ENCODE measurements at regions not wholly inside any gene's neighbourhood (a gene's known extent, or its start where the extent isn't known, plus 50 kb on each side); places are given as distances from the start of the nearest gene placed in this dataset.

DNA sequence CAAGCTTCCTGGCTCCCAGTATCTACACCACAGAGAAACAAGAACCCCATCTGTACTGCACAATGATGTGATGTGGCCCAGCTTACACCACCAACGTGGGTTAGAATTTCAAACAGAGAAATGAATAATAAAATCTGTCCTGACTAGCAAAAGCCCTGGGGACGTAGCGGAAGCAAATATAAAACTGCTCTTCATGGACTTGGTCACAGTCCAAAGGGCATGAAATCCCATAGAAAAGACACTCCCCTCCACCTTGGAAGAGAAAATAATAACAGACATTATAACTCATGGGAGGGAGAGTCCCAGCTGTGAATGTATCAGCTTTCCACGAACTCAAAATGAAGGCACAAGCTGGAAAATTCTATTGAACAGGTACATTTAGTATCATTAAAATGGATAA, 205.3 kb upstream of the GALNT17 start:
- TF ChIP-seq, protein P1, sequence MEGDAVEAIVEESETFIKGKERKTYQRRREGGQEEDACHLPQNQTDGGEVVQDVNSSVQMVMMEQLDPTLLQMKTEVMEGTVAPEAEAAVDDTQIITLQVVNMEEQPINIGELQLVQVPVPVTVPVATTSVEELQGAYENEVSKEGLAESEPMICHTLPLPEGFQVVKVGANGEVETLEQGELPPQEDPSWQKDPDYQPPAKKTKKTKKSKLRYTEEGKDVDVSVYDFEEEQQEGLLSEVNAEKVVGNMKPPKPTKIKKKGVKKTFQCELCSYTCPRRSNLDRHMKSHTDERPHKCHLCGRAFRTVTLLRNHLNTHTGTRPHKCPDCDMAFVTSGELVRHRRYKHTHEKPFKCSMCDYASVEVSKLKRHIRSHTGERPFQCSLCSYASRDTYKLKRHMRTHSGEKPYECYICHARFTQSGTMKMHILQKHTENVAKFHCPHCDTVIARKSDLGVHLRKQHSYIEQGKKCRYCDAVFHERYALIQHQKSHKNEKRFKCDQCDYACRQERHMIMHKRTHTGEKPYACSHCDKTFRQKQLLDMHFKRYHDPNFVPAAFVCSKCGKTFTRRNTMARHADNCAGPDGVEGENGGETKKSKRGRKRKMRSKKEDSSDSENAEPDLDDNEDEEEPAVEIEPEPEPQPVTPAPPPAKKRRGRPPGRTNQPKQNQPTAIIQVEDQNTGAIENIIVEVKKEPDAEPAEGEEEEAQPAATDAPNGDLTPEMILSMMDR (IDR thresholded peaks at IDR 0.05), result no peak
- no peak for TF ChIP-seq POLR2A (IDR thresholded peaks at IDR 0.05)
- intact Hi-C loops (cut with DNase I; ENCODE audit: low total_unique reads), result no loop called here
- no peak for DNase-seq (ENCODE audit: low spot score in 2 of 2)
- no peak overlapping the region for H3K4me3 ChIP-seq (ENCODE audit: low read depth, poor library complexity, severe bottlenecking)
- 23 to 52% methylated on average over 4 of the region's 4 CpGs for WGBS, 2 donors

DNA sequence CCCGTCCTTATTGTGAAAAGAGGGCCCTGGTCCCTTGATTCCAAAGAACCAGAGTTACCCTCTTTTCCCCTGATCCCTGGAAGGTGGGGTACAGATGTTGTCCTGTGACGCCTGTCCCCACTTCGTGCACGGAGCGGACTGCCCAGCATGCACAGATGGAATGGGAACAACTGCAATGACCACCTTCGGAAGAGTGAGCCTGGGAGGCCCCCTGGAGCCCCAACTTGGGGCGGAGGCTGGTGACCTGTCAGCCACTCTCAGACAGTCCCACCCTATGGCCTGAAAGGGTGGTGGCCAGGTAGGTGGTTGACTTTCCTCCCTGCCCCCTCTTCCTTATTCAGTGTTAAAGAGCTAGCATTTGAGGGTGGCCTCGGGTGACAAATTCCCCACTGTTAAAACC, 196.6 kb upstream of the GALNT17 start:
- WGBS, 2 donors, result 83 to 85% methylated on average over 7 to 8 of the region's 8 CpGs
- H3K4me3 ChIP-seq (ENCODE audit: low read depth, poor library complexity, severe bottlenecking), result no peak overlapping the region
- TF ChIP-seq, protein P1 (IDR thresholded peaks at IDR 0.05), result no peak
- no peak for TF ChIP-seq POLR2A (IDR thresholded peaks at IDR 0.05)
- peak in 1 of 2 donors; percentile 39 for DNase-seq (ENCODE audit: low spot score in 2 of 2)
- intact Hi-C loops (cut with DNase I; ENCODE audit: low total_unique reads), result no loop called here

DNA sequence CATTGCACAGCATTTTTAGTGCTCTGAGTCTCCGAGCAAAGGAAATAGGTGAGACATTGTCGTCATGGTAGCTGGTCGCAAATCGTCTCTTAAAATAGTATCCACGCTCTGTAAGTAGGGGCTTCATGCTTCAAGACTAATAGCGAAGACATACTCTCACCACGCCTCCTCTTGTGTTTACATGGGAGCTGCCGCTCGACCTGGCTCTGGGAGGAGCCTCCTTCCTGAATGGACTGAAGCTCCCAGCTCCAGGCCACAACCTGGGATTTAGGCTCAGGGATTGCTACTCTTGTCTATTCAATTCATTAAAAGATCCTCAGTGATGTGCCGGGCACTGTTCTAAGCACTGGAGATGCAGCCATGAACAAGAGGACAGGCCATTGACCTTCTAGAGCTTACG, 196.1 kb upstream of the GALNT17 start:
- intact Hi-C loops (cut with DNase I; ENCODE audit: low total_unique reads), result no loop called here
- no peak overlapping the region for H3K4me3 ChIP-seq (ENCODE audit: low read depth, poor library complexity, severe bottlenecking)
- peak in 1 of 2 donors; percentile 36 for DNase-seq (ENCODE audit: low spot score in 2 of 2)
- 71 to 79% methylated on average over 11 of the region's 11 CpGs for WGBS, 2 donors
- TF ChIP-seq POLR2A (IDR thresholded peaks at IDR 0.05), result no peak

DNA sequence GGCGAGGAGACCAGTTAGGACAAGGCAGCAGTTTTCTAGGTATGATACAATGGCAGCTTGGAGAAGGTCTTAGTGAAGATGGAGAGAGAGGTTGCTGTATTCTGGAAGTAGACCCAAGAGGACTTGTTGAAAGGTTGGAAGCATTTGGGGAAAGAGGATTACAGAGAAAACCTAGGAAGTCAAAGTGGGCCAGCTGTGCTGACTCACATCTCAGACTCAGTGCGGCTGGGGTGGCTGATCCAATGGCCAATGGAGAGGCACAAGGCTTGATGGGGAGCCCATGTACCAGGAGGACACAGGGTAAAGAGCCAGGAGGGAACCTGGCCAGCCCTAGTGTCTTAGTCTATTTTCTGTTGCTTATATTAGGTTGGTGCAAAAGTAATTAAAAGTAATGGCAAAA, 194.5 kb upstream of the GALNT17 start:
- no peak for TF ChIP-seq POLR2A (IDR thresholded peaks at IDR 0.05)
- TF ChIP-seq, protein P1 (IDR thresholded peaks at IDR 0.05), result no peak
- no peak overlapping the region for H3K4me3 ChIP-seq (ENCODE audit: low read depth, poor library complexity, severe bottlenecking)
- peak in 1 of 2 donors; percentile 46 for DNase-seq (ENCODE audit: low spot score in 2 of 2)
- 92 to 94% methylated on average over 2 of the region's 2 CpGs for WGBS, 2 donors
- intact Hi-C loops (cut with DNase I; ENCODE audit: low total_unique reads), result no loop called here

DNA sequence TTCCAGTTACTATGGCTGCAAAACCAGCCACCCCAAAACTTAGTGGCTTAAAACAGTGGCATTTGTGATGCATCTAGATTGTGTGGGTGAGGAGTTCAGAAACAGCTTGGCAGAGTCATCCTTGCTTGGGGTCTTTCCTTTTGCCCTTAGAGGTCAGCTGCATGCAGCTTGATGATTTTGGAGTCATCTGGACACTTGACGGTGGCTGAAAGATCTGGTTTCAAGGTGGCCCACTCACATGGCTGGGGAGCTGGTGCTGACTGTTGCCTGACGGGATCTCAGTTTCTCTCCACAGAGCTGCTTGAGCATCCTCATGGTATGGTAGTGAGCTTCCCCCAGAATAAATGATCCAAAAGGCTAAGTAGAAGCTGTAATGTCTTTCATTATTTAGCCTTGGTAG, 191.3 kb upstream of the GALNT17 start:
- WGBS, 2 donors, result 85 to 100% methylated on average over 2 of the region's 2 CpGs
- H3K4me3 ChIP-seq (ENCODE audit: low read depth, poor library complexity, severe bottlenecking), result no peak overlapping the region
- intact Hi-C loops (cut with DNase I; ENCODE audit: low total_unique reads), result loop anchor here (10.0 kb wide), 1 partner anchor 1286 kb away; no protein-coding TSS in a partner anchor
- DNase-seq (ENCODE audit: low spot score in 2 of 2), result peak in 1 of 2 donors; percentile 7
- TF ChIP-seq, protein P1 (IDR thresholded peaks at IDR 0.05), result no peak
- no peak for TF ChIP-seq POLR2A (IDR thresholded peaks at IDR 0.05)

DNA sequence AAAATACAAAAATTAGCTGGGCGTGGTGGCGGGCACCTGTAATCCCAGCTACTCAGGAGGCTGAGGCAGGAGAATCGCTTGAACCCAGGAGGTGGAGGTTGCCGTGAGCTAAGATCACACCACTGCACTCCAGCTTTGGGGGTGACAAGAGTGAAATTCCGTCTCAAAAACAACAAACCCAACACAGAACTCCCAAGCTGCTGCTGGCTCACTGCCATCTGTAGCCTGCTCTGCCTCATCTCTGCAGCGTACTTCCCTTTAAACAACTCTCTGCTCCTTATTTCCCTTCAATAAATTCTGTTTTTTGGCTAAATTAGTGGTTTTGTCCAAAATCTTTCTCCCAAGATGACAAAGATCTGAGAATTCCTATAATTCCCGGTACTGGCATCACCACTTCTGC, 189.2 kb upstream of the GALNT17 start:
- no peak overlapping the region for H3K4me3 ChIP-seq (ENCODE audit: low read depth, poor library complexity, severe bottlenecking)
- intact Hi-C loops (cut with DNase I; ENCODE audit: low total_unique reads), result loop anchor here (10.0 kb wide), 1 partner anchor 1288 kb away; no protein-coding TSS in a partner anchor
- TF ChIP-seq POLR2A (IDR thresholded peaks at IDR 0.05), result no peak
- TF ChIP-seq, protein P1 (IDR thresholded peaks at IDR 0.05), result no peak
- DNase-seq (ENCODE audit: low spot score in 2 of 2), result peak in 1 of 2 donors; percentile 25
- 73 to 74% methylated on average over 7 of the region's 7 CpGs for WGBS, 2 donors
